Mucosa of descending colon (tissue), 3 donors: ENCODE measurements at regions not wholly inside any gene's neighbourhood (a gene's known extent, or its start where the extent isn't known, plus 50 kb on each side); places are given as distances from the start of the nearest gene placed in this dataset.
A peak's percentile ranks its signal among the peaks of the same experiment; 100 is the strongest.

Experiments
- ATAC-seq: fragments of 200-7000 bp; cut with Tn5 transposase; one replicate; pipeline ENCODE4 v1.9.1; 2020; ENCODE audit warnings: mild to moderate bottlenecking, moderate library complexity
- DNase-seq, 3 donors: peaks; one replicate each; pipeline ENCODE4 v3.0.0-alpha.2; 2020
- H3K36me3 ChIP-seq: fragments of 200-600 bp; one replicate; pipeline ENCODE4 v1.8.0; 2021; ENCODE audit warnings: low read depth, mild to moderate bottlenecking
- H3K4me1 ChIP-seq: fragments of 200-600 bp; one replicate; pipeline ENCODE4 v1.8.0; 2021; ENCODE audit warnings: low read depth, mild to moderate bottlenecking
- H3K4me3 ChIP-seq: fragments of 200-600 bp; one replicate; pipeline ENCODE4 v1.8.0; 2021; ENCODE audit warnings: mild to moderate bottlenecking
- H3K9me3 ChIP-seq: fragments of 200-600 bp; one replicate; pipeline ENCODE4 v1.8.0; 2021; ENCODE audit warnings: mild to moderate bottlenecking
- intact Hi-C, 2 donors: fragments of 100-400 bp; cut with DNase I in 1 of 2; cut with micrococcal nuclease in 1 of 2; formaldehyde crosslinking; loops; one replicate each; pipeline versions ENCODE4 v1.11.0 to v1.11.1; 2022; cut with DNase I, micrococcal nuclease
- TF ChIP-seq, protein P1 (sequence below): fragments of 200-600 bp; IDR thresholded peaks from one replicate; pipeline ENCODE4 v1.8.0; 2022; ENCODE audit warnings: antibody characterized with exemption, mild to moderate bottlenecking
- donor health status: DM: no; HTN: no; CAD: no; lungs with moderate emphysema.
- donor health status: DM: no; HTN: no; CAD: no.
- donor health status: DM: no; HTN: yes; CAD: no.

- intact Hi-C loops: no loop called here
- TF ChIP-seq, protein P1, sequence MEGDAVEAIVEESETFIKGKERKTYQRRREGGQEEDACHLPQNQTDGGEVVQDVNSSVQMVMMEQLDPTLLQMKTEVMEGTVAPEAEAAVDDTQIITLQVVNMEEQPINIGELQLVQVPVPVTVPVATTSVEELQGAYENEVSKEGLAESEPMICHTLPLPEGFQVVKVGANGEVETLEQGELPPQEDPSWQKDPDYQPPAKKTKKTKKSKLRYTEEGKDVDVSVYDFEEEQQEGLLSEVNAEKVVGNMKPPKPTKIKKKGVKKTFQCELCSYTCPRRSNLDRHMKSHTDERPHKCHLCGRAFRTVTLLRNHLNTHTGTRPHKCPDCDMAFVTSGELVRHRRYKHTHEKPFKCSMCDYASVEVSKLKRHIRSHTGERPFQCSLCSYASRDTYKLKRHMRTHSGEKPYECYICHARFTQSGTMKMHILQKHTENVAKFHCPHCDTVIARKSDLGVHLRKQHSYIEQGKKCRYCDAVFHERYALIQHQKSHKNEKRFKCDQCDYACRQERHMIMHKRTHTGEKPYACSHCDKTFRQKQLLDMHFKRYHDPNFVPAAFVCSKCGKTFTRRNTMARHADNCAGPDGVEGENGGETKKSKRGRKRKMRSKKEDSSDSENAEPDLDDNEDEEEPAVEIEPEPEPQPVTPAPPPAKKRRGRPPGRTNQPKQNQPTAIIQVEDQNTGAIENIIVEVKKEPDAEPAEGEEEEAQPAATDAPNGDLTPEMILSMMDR: no peak
- Histone ChIP-seq H3K9me3 (peaks cover 14% of the 10 kb centered on the region), H3K36me3 (no peaks in the 10 kb centered on the region), H3K4me3 (no peak overlapping the region), H3K4me1 (no peaks in the 10 kb centered on the region)
- ATAC-seq: no peak
- DNase-seq: no peak
These were observed 115.2 kb upstream of the TBL1XR1 start for GRCh38 chr3:177312491-177312890.

DNA sequence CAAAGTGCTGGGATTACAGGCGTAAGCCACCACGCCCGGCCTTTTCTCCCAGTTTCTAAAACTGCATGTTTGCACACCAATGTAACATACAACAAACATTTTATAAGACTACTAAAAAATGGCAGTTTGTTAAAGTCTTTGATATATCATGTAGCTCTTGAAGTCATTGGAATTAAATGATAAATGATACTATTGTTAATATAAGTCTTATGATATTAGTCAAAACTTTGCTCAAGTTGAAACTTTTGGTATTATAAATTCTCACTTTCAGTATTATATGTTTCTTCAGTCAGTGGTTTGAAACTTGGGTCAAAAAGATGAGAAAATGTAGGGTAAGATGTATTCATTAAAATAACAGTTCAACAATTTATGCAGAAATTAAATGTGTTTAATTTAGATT, 117.6 kb upstream of the TBL1XR1 start:
- TF ChIP-seq, protein P1: no peak
- H3K4me3 ChIP-seq: no peak overlapping the region
- no peak for DNase-seq
- H3K4me1 ChIP-seq: no peaks in the 10 kb centered on the region
- intact Hi-C loops: no loop called here
- peaks cover 11% of the 10 kb centered on the region for H3K9me3 ChIP-seq
- no peaks in the 10 kb centered on the region for H3K36me3 ChIP-seq
- no peak for ATAC-seq

DNA sequence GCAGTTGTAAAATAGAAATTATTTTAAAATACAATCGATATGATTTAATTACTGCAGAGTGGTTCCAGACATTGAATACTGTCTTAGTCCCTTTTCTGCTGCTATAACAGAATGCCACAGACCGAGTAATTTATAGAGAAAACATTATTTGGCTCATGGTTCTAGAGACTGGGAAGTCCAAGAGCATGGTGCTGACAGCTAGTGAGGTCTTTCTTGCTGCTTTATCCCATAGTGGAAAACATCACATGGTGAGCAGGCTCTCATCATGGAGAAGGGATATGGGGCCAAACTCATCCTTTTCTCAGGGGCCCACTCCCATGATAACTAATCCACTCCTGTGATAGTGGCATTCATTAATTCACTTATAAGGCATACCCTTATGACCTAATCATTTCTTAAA, 120.0 kb upstream of the TBL1XR1 start:
- intact Hi-C loops: no loop called here
- Histone ChIP-seq H3K36me3 (no peaks in the 10 kb centered on the region), H3K9me3 (no peaks in the 10 kb centered on the region), H3K4me1 (no peaks in the 10 kb centered on the region), H3K4me3 (no peak overlapping the region)
- TF ChIP-seq, protein P1: no peak
- ATAC-seq: no peak
- no peak for DNase-seq

DNA sequence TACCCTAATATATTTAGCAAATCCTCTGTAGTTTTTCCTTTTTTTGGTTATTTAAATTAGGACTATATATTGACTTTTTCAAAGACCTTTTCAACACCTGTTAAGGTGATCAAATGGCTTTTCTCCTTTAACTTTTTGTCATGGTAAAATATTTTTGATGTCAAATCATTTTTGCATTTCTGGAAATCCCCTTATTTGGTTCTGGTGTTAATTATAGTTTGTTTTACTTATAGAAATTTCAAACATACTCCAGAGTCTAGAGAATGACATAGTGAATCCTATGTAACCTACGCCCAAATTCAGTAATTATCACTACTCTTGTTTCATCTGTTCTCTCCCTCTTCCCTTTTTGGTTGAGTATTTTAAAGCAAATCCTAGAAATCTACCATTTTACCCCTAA, 121.3 kb upstream of the TBL1XR1 start:
- no peak overlapping the region for H3K4me3 ChIP-seq
- ATAC-seq: no peak
- intact Hi-C loops: no loop called here
- H3K36me3 ChIP-seq: no peaks in the 10 kb centered on the region
- no peak for DNase-seq
- no peaks in the 10 kb centered on the region for H3K9me3 ChIP-seq
- TF ChIP-seq, protein P1: no peak
- H3K4me1 ChIP-seq: no peaks in the 10 kb centered on the region

DNA sequence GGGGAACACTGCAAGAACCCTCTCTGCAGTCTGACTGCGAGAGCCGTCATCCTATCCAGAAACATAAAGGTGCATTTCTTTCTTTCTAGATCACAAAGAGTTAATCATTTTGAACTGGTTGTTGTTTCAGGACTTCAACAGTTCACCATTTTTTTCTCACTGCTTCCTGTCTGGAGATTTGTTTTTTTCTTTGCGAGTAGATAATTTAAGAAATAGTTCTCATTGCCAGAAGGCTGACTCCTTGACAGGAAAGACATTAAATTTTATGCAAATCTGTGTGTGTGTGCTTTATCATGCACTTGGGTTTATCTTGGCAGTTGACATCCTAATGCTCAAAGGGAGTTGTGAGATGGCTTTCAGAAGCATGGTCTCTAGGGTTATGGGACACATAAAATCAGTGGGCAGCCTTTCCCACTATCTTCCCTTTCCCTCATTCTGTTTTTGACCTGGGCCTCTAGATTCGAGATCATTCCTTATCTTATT, 123.5 kb upstream of the TBL1XR1 start:
- H3K4me3 ChIP-seq: no peak overlapping the region
- ATAC-seq (peak; percentile 45), DNase-seq (no peak)
- TF ChIP-seq, protein P1: no peak
- H3K9me3 ChIP-seq: no peaks in the 10 kb centered on the region
- H3K4me1 ChIP-seq: no peaks in the 10 kb centered on the region
- intact Hi-C loops: no loop called here
- no peaks in the 10 kb centered on the region for H3K36me3 ChIP-seq

- intact Hi-C loops: no loop called here
- no peak for DNase-seq
- H3K4me1 ChIP-seq: no peaks in the 10 kb centered on the region
- ATAC-seq: no peak
- H3K36me3 ChIP-seq: no peaks in the 10 kb centered on the region
- TF ChIP-seq, protein P1: no peak
- H3K9me3 ChIP-seq: no peaks in the 10 kb centered on the region
- no peak overlapping the region for H3K4me3 ChIP-seq
These were observed 124.5 kb upstream of the TBL1XR1 start for GRCh38 chr3:177321819-177322218.
